22Rv1 (cell line): ENCODE measurements at regions not wholly inside any gene's neighbourhood (a gene's known extent, or its start where the extent isn't known, plus 50 kb on each side); places are given as distances from the start of the nearest gene placed in this dataset.

Experiments
- CTCF ChIP-seq: fragments of 450-650 bp; IDR thresholded peaks from 2 replicates; pipeline ENCODE4 v1.5.1; 2017; ENCODE audit warnings: mild to moderate bottlenecking
- ZFX ChIP-seq: fragments of 450-650 bp; IDR thresholded peaks from 2 replicates; pipeline ENCODE4 v1.6.1; 2017; ENCODE audit warnings: antibody characterized with exemption, borderline replicate concordance

GRCh38 chr15:59812889-59813288 is 123.8 kb upstream of the BNIP2 start:
- no peak for TF ChIP-seq CTCF
- TF ChIP-seq ZFX = no peak
